ENCODE measurements at regions not wholly inside any gene's neighbourhood (a gene's known extent, or its start where the extent isn't known, plus 50 kb on each side); places are given as distances from the start of the nearest gene placed in this dataset.

DNA sequence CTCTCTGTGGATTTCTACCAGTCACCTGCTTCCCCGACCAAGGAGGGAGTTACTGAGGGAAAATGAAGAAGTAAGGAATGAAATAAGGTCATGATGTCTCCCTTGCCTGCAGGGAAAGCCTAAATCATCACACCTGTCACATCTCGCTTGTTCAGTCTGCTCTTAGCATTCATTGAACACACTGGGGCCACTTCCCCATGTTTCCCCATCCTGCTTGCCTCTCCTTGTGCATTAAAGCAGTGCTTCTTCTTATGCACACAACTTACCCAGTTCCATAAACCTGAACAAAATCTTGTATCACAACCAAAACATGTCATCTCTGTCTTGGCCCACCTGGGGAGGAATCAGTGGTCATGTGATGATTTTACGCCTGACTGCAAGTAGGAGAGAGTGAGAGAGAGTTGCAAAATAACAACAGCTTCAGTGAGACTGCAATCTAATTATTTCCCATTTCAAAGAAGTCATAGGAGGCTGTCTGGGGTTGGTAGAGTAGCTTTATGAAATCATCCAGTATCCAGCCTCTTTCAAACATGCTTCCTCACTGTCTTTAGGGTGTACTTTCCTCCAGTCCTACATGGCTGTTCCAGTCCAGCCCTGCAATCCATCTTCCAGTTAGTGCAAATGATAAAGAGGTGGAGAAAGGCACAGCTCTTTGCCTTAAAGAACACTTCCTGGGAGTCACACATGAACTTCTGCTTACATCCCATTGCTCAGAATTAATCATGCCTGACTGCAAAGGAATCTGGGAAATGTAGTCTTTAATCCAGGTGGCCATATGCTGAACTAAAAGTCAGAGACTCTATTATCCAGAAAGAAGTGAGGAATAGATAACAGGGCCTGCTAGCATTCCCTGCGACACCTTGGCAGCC lies 220.1 kb downstream of the HAUS1 start:
- intact Hi-C loops (cut with micrococcal nuclease): no loop called here
- ChIA-PET POLR2A (no interaction called here), CTCF (interaction anchor here (1.4 kb wide), 1 partner anchor 334 kb away, joined by 3 read pairs; no protein-coding TSS in a partner anchor)

More for the DNA sequence above, 220.1 kb downstream of the HAUS1 start:
- peak overlapping the region; percentile 41; the same call in 1 of the 2 replicates for H3K4me2 ChIP-seq (ENCODE audit: low read length)
- ATAC-seq (peak; percentile 82), DNase-seq (ENCODE audit: low read depth, low spot score) (peak; percentile 56)
- no peak overlapping the region for H3K27ac ChIP-seq (ENCODE audit: low read depth, low read length)
- H3K4me1 ChIP-seq (ENCODE audit: control insufficient read depth in 1 of 2, insufficient read depth in 2 of 2, low read length in 2 of 2): peaks cover 24 to 37% of the 10 kb centered on the region in 2 experiments
- H3K27me3 ChIP-seq (ENCODE audit: insufficient read depth, low read length): no peaks in the 10 kb centered on the region
- RAD21 ChIA-PET (ENCODE audit: low non-redundant PET in 1 of 2, low total read pairs in 2 of 2, uncharacterized antibody in 2 of 2, unreplicated experiment in 2 of 2): no interaction called here
- H3K9me3 ChIP-seq (ENCODE audit: control insufficient read depth in 1 of 2, insufficient read depth in 1 of 2, low read depth in 1 of 2, low read length in 2 of 2): no peaks in the 10 kb centered on the region
- H3K79me2 ChIP-seq (ENCODE audit: insufficient read depth, low read length): no peaks in the 10 kb centered on the region
- no TSS peak for BruUV-seq (replicated peaks)
- TF ChIP-seq EZH2 (IDR thresholded peaks at IDR 0.05) (no peak), EZH2phosphoT487 (IDR thresholded peaks at IDR 0.05; ENCODE audit: borderline replicate concordance) (no peak), FOSL1 (IDR thresholded peaks at IDR 0.05; ENCODE audit: low read depth) (no peak), POLR2AphosphoS5 (IDR thresholded peaks at IDR 0.05; ENCODE audit: low read depth, low read length) (no peak), EGR1 (IDR thresholded peaks at IDR 0.05; ENCODE audit: low read depth) (no peak), SP1 (IDR thresholded peaks at IDR 0.05; ENCODE audit: low read depth) (peak; percentile 64), ELF1 (IDR thresholded peaks at IDR 0.05; ENCODE audit: borderline replicate concordance, low read depth) (no peak; the same call in 1 of the 2 replicates), RAD21 (IDR thresholded peaks at IDR 0.05; ENCODE audit: low read depth) (no peak), SRF (IDR thresholded peaks at IDR 0.05; ENCODE audit: low read depth) (peak; percentile 95), CEBPB (IDR thresholded peaks at IDR 0.05; ENCODE audit: low read depth) (no peak), SIN3A (IDR thresholded peaks at IDR 0.05; ENCODE audit: low read depth) (no peak), JUND (IDR thresholded peaks at IDR 0.05) (no peak), CBX3 (IDR thresholded peaks at IDR 0.05; ENCODE audit: low read depth) (peak; percentile 37; the same call in 1 of the 2 replicates), ZNF274 (IDR thresholded peaks at IDR 0.05; ENCODE audit: low read depth, low read length) (no peak), YY1 (IDR thresholded peaks at IDR 0.05; ENCODE audit: extremely low read depth, insufficient replicate concordance, low read depth, low read length) (peak; percentile 84), POLR2A (IDR thresholded peaks at IDR 0.05; ENCODE audit: borderline replicate concordance, extremely low read depth, insufficient read depth, insufficient read length) (no peak)
- TF ChIP-seq, protein P1, sequence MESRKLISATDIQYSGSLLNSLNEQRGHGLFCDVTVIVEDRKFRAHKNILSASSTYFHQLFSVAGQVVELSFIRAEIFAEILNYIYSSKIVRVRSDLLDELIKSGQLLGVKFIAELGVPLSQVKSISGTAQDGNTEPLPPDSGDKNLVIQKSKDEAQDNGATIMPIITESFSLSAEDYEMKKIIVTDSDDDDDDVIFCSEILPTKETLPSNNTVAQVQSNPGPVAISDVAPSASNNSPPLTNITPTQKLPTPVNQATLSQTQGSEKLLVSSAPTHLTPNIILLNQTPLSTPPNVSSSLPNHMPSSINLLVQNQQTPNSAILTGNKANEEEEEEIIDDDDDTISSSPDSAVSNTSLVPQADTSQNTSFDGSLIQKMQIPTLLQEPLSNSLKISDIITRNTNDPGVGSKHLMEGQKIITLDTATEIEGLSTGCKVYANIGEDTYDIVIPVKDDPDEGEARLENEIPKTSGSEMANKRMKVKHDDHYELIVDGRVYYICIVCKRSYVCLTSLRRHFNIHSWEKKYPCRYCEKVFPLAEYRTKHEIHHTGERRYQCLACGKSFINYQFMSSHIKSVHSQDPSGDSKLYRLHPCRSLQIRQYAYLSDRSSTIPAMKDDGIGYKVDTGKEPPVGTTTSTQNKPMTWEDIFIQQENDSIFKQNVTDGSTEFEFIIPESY (IDR thresholded peaks at IDR 0.05; ENCODE audit: extremely low read depth, insufficient replicate concordance, low read length): no peak
- TF ChIP-seq, protein P2, sequence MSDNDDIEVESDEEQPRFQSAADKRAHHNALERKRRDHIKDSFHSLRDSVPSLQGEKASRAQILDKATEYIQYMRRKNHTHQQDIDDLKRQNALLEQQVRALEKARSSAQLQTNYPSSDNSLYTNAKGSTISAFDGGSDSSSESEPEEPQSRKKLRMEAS (IDR thresholded peaks at IDR 0.05): no peak
- TF ChIP-seq, protein P3, sequence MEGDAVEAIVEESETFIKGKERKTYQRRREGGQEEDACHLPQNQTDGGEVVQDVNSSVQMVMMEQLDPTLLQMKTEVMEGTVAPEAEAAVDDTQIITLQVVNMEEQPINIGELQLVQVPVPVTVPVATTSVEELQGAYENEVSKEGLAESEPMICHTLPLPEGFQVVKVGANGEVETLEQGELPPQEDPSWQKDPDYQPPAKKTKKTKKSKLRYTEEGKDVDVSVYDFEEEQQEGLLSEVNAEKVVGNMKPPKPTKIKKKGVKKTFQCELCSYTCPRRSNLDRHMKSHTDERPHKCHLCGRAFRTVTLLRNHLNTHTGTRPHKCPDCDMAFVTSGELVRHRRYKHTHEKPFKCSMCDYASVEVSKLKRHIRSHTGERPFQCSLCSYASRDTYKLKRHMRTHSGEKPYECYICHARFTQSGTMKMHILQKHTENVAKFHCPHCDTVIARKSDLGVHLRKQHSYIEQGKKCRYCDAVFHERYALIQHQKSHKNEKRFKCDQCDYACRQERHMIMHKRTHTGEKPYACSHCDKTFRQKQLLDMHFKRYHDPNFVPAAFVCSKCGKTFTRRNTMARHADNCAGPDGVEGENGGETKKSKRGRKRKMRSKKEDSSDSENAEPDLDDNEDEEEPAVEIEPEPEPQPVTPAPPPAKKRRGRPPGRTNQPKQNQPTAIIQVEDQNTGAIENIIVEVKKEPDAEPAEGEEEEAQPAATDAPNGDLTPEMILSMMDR (IDR thresholded peaks at IDR 0.05 in 2 of 3, conservative IDR thresholded peaks at IDR 0.05 in 1 of 3; ENCODE audit: borderline replicate concordance in 1 of 3, insufficient read depth in 1 of 3, low read depth in 2 of 3, low read length in 2 of 3): no peak
- TF ChIP-seq, protein P4, sequence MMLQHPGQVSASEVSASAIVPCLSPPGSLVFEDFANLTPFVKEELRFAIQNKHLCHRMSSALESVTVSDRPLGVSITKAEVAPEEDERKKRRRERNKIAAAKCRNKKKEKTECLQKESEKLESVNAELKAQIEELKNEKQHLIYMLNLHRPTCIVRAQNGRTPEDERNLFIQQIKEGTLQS (IDR thresholded peaks at IDR 0.05): no peak
- H4K20me1 ChIP-seq (ENCODE audit: insufficient read depth): no peaks in the 10 kb centered on the region
- peak overlapping the region; percentile 90 for H2AFZ ChIP-seq (ENCODE audit: low read depth, low read length, poor library complexity, severe bottlenecking)
- no peaks in the 10 kb centered on the region for H3K36me3 ChIP-seq (ENCODE audit: control insufficient read depth in 1 of 2, insufficient read depth in 2 of 2, low read length in 2 of 2)
- H3K9ac ChIP-seq (ENCODE audit: low read length): no peak overlapping the region
- no peak overlapping the region for H3K4me3 ChIP-seq (replicated peaks in 1 of 2; ENCODE audit: low read depth in 1 of 2, low read length in 2 of 2)
- H3K9me2 ChIP-seq (ENCODE audit: insufficient read depth): no peaks in the 10 kb centered on the region

Data from HCT116 (cell line).